ENCODE measurements at regions not wholly inside any gene's neighbourhood (a gene's known extent, or its start where the extent isn't known, plus 50 kb on each side); places are given as distances from the start of the nearest gene placed in this dataset.

- TF ChIP-seq EZH2 (IDR thresholded peaks at IDR 0.05; ENCODE audit: borderline replicate concordance, low read depth, low read length, severe bottlenecking) = no peak
- TF ChIP-seq CTCF (IDR thresholded peaks at IDR 0.05; ENCODE audit: extremely low read depth in 1 of 2, insufficient read depth in 1 of 2, low read depth in 1 of 2, low read length in 2 of 2) = no peak
- TF ChIP-seq POLR2A (IDR thresholded peaks at IDR 0.05; ENCODE audit: low read depth, low read length) = no peak
- no peak for TF ChIP-seq JUN (IDR thresholded peaks at IDR 0.05; ENCODE audit: borderline replicate concordance, insufficient read depth, insufficient read length, low read depth)
- no peak for TF ChIP-seq MAX (IDR thresholded peaks at IDR 0.05; ENCODE audit: insufficient read depth, insufficient read length)
- no peak for TF ChIP-seq POLR2AphosphoS5 (IDR thresholded peaks at IDR 0.05; ENCODE audit: insufficient read depth, low read depth, low read length)
Measured at GRCh38 chr16:86071611-86072240, 172.8 kb downstream of the IRF8 start.

All from endothelial cell of umbilical vein (primary cell).